K562 (cell line): ENCODE measurements at regions not wholly inside any gene's neighbourhood (a gene's known extent, or its start where the extent isn't known, plus 50 kb on each side); places are given as distances from the start of the nearest gene placed in this dataset.

Experiments used
- CBX3 ChIP-seq, 2 experiments: IDR thresholded peaks; 1 replicate in 1 of 2; 2 replicates in 1 of 2; pipeline ENCODE4 v1.6.1; 2012; ENCODE audit warnings: inconsistent platforms in 2 of 2, low read length in 2 of 2, borderline replicate concordance in 1 of 2, control low read depth in 1 of 2
- PRPF4 ChIP-seq: fragments of 200-400 bp; formaldehyde crosslinking; IDR thresholded peaks from one replicate; pipeline ENCODE4 v1.6.1; 2017; ENCODE audit warnings: low read length, low read depth, mild to moderate bottlenecking; ENCODE audit not compliant: insufficient read depth, poor library complexity, severe bottlenecking
- ZNF407 ChIP-seq: fragments of 450-650 bp; IDR thresholded peaks from 2 replicates; pipeline ENCODE4 v1.6.1; 2016; ENCODE audit warnings: low read depth

DNA sequence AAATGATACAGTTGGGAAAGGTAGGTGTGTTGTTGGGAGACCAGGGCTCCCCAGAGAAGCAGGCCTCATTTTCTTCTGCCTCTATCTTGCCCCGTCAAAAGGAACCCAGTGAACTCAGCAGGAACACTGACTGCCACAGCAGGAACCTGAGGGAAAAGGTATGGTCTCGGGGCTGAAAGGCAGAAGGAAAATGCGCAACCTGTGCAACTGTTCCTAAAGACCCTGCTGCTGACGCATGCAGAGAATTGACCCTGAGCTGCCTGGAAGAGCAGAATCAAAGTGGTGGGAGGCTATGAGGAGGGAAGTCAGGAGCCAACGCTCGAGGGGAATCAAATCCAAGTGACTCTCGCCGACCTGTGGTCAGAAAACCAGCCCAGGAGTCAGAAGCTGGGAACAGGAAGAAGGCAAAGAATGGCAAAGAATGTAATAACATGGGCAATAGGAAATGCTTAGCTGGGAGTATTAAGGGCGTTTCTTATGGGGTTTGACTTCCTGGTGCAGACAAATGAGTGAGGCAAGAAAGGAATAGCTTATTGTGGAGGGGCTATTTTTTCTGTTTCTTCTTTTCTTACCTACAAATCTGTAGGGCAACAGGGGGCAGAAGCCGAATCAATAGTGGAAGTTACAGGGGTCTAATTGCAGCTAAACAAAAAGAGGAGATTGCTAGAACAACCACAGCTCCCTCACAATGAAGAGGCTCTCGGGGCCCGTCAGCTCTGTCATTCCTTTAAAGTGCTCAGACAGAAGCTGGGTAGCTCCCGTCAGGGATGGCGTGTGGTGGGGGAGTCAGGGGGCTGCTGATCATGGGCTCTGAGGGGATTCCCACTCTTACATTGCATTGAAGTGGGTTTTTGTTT lies 65.4 kb upstream of the DLG1 start:
- TF ChIP-seq ZNF407, result no peak
- no peak for TF ChIP-seq CBX3 (IDR thresholded peaks at IDR 0.05; ENCODE audit: borderline replicate concordance in 1 of 2, low read length in 2 of 2)
- TF ChIP-seq PRPF4, result no peak
